HUDEP-2 (cell line): ENCODE measurements at regions not wholly inside any gene's neighbourhood (a gene's known extent, or its start where the extent isn't known, plus 50 kb on each side); places are given as distances from the start of the nearest gene placed in this dataset.

ENCODE experiments used
- DNase-seq, 76 experiments: peaks; one replicate each; lab custom pipeline; 2025; ENCODE audit not compliant: unreplicated experiment in 76 of 76; lab: John Stamatoyannopoulos, UW

GRCh38 chr2:37541516-37541915 lies 129.9 kb downstream of the CDC42EP3 start:
- no peak for DNase-seq

GRCh38 chr2:37543999-37544557 lies 127.4 kb downstream of the CDC42EP3 start:
- DNase-seq = no peak

- no peak for DNase-seq
Observed at GRCh38 chr2:37544591-37545031, 126.8 kb downstream of the CDC42EP3 start.

- DNase-seq = no peak
Observed at GRCh38 chr2:37549598-37549997, 121.8 kb downstream of the CDC42EP3 start.

- DNase-seq = no peak
Observed at GRCh38 chr2:37550190-37550589, 121.3 kb downstream of the CDC42EP3 start.

- DNase-seq = no peak
Observed at GRCh38 chr2:37551783-37552182, 119.7 kb downstream of the CDC42EP3 start.

- no peak for DNase-seq
Observed at GRCh38 chr2:37552339-37552738, 119.1 kb downstream of the CDC42EP3 start.

GRCh38 chr2:37553411-37554154 lies 117.9 kb downstream of the CDC42EP3 start:
- DNase-seq = no peak

- no peak for DNase-seq
Observed at GRCh38 chr2:37554155-37554510, 117.3 kb downstream of the CDC42EP3 start.

- DNase-seq = no peak
Observed at GRCh38 chr2:37554687-37555086, 116.8 kb downstream of the CDC42EP3 start.

GRCh38 chr2:37555457-37555856 lies 116.0 kb downstream of the CDC42EP3 start:
- no peak for DNase-seq

- DNase-seq = no peak
Observed at GRCh38 chr2:37556256-37556655, 115.2 kb downstream of the CDC42EP3 start.

GRCh38 chr2:37558623-37559022 lies 112.8 kb downstream of the CDC42EP3 start:
- DNase-seq = no peak

- no peak for DNase-seq
Observed at GRCh38 chr2:37560241-37560848, 111.1 kb downstream of the CDC42EP3 start.

- peak in 9 of 76 experiments; percentile 3 to 52 (median 26) for DNase-seq
Observed at GRCh38 chr2:37560863-37561614, 110.4 kb downstream of the CDC42EP3 start.

- peak in 63 of 76 experiments; percentile 6 to 86 (median 51) for DNase-seq
Observed at GRCh38 chr2:37561615-37562569, 109.5 kb downstream of the CDC42EP3 start.

- DNase-seq = no peak
Observed at GRCh38 chr2:37563375-37564015, 107.9 kb downstream of the CDC42EP3 start.

GRCh38 chr2:37564356-37564755 lies 107.1 kb downstream of the CDC42EP3 start:
- no peak for DNase-seq

- DNase-seq = no peak
Observed at GRCh38 chr2:37566517-37566981, 104.9 kb downstream of the CDC42EP3 start.

GRCh38 chr2:37568565-37568964 lies 102.9 kb downstream of the CDC42EP3 start:
- DNase-seq = peak in 8 of 76 experiments; percentile 7 to 26 (median 19)
